SH-SY5Y (cell line): ENCODE measurements at regions not wholly inside any gene's neighbourhood (a gene's known extent, or its start where the extent isn't known, plus 50 kb on each side); places are given as distances from the start of the nearest gene placed in this dataset.

Source experiments
- GATA2 ChIP-seq: IDR thresholded peaks from 2 replicates; pipeline ENCODE4 v1.6.1; 2011; ENCODE audit warnings: mild to moderate bottlenecking, low read depth, low read length
- GATA3 ChIP-seq: IDR thresholded peaks from 2 replicates; pipeline ENCODE4 v1.6.1; 2011; ENCODE audit warnings: low read depth, mild to moderate bottlenecking, low read length, moderate library complexity

GRCh38 chr20:61056627-61057442, 195.2 kb upstream of the CDH4 start:
- TF ChIP-seq GATA3 (no peak), GATA2 (no peak)

- no peak for TF ChIP-seq GATA2
Measured at GRCh38 chr20:61057443-61058121, 194.5 kb upstream of the CDH4 start.

- no peak for TF ChIP-seq GATA2
- no peak for TF ChIP-seq GATA3
Measured at GRCh38 chr20:61061981-61062380, 190.1 kb upstream of the CDH4 start.

- TF ChIP-seq GATA2 (no peak), GATA3 (no peak)
Measured at GRCh38 chr20:61065853-61066252, 186.2 kb upstream of the CDH4 start.

- TF ChIP-seq GATA3 (no peak), GATA2 (no peak)
Measured at GRCh38 chr20:61066526-61066925, 185.5 kb upstream of the CDH4 start.

- no peak for TF ChIP-seq GATA3
Measured at GRCh38 chr20:61067221-61067620, 184.8 kb upstream of the CDH4 start.

- TF ChIP-seq GATA2 (no peak), GATA3 (no peak)
Measured at GRCh38 chr20:61072398-61072797, 179.7 kb upstream of the CDH4 start.

GRCh38 chr20:61073376-61073775, 178.7 kb upstream of the CDH4 start:
- no peak for TF ChIP-seq GATA2
- no peak for TF ChIP-seq GATA3

GRCh38 chr20:61082720-61083119, 169.3 kb upstream of the CDH4 start:
- no peak for TF ChIP-seq GATA3
- no peak for TF ChIP-seq GATA2

- TF ChIP-seq GATA3, result no peak
- TF ChIP-seq GATA2, result no peak
Measured at GRCh38 chr20:61083431-61083830, 168.6 kb upstream of the CDH4 start.

- TF ChIP-seq GATA3, result no peak
- no peak for TF ChIP-seq GATA2
Measured at GRCh38 chr20:61086031-61086430, 166.0 kb upstream of the CDH4 start.

- TF ChIP-seq GATA3 (no peak), GATA2 (no peak)
Measured at GRCh38 chr20:61090541-61090940, 161.5 kb upstream of the CDH4 start.

GRCh38 chr20:61092251-61092650, 159.8 kb upstream of the CDH4 start:
- TF ChIP-seq GATA3 (no peak), GATA2 (no peak)

GRCh38 chr20:61094581-61094980, 157.5 kb upstream of the CDH4 start:
- TF ChIP-seq GATA3 (no peak), GATA2 (no peak)

- TF ChIP-seq GATA3, result no peak
- no peak for TF ChIP-seq GATA2
Measured at GRCh38 chr20:61096463-61096862, 155.6 kb upstream of the CDH4 start.
